ENCODE measurements at regions not wholly inside any gene's neighbourhood (a gene's known extent, or its start where the extent isn't known, plus 50 kb on each side); places are given as distances from the start of the nearest gene placed in this dataset.

GRCh38 chr13:77458736-77459135, 76.8 kb upstream of the SCEL start:
- H3K27me3 ChIP-seq (ENCODE audit: insufficient read depth, low read length): peaks cover 11% of the 10 kb centered on the region; the same call in 1 of the 2 replicates
- no peak overlapping the region for H2AFZ ChIP-seq (ENCODE audit: low read length, unreplicated experiment)
- H3K79me2 ChIP-seq (ENCODE audit: control insufficient read depth, insufficient read depth, low read length, unreplicated experiment): no peaks in the 10 kb centered on the region
- no peak overlapping the region for H3K27ac ChIP-seq (ENCODE audit: low read depth, low read length)
- H3K36me3 ChIP-seq (ENCODE audit: insufficient read depth, low read length): no peaks in the 10 kb centered on the region
- no peaks in the 10 kb centered on the region for H3K4me1 ChIP-seq (ENCODE audit: control insufficient read depth, insufficient read depth, low read length, unreplicated experiment)
- H3K4me3 ChIP-seq (ENCODE audit: low read depth, low read length): no peak overlapping the region

- H2AFZ ChIP-seq (ENCODE audit: low read length, unreplicated experiment): no peak overlapping the region
- no peaks in the 10 kb centered on the region for H3K79me2 ChIP-seq (ENCODE audit: control insufficient read depth, insufficient read depth, low read length, unreplicated experiment)
- H3K27me3 ChIP-seq (ENCODE audit: insufficient read depth, low read length): peaks cover 11% of the 10 kb centered on the region; the same call in 1 of the 2 replicates
- H3K27ac ChIP-seq (ENCODE audit: low read depth, low read length): no peak overlapping the region
- H3K4me3 ChIP-seq (ENCODE audit: low read depth, low read length): no peak overlapping the region
- no peaks in the 10 kb centered on the region for H3K4me1 ChIP-seq (ENCODE audit: control insufficient read depth, insufficient read depth, low read length, unreplicated experiment)
- H3K36me3 ChIP-seq (ENCODE audit: insufficient read depth, low read length): no peaks in the 10 kb centered on the region
These were observed 77.5 kb upstream of the SCEL start for GRCh38 chr13:77457966-77458365.

- no peak overlapping the region for H2AFZ ChIP-seq (ENCODE audit: low read length, unreplicated experiment)
- no peaks in the 10 kb centered on the region for H3K36me3 ChIP-seq (ENCODE audit: insufficient read depth, low read length)
- H3K27me3 ChIP-seq (ENCODE audit: insufficient read depth, low read length): peaks cover 14% of the 10 kb centered on the region; the same call in 1 of the 2 replicates
- H3K4me3 ChIP-seq (ENCODE audit: low read depth, low read length): no peak overlapping the region
- H3K27ac ChIP-seq (ENCODE audit: low read depth, low read length): no peak overlapping the region
- no peaks in the 10 kb centered on the region for H3K79me2 ChIP-seq (ENCODE audit: control insufficient read depth, insufficient read depth, low read length, unreplicated experiment)
- H3K4me1 ChIP-seq (ENCODE audit: control insufficient read depth, insufficient read depth, low read length, unreplicated experiment): no peaks in the 10 kb centered on the region
These were observed 79.2 kb upstream of the SCEL start for GRCh38 chr13:77456271-77456670.

GRCh38 chr13:77449265-77449664, 86.2 kb upstream of the SCEL start:
- Histone ChIP-seq H3K27me3 (ENCODE audit: insufficient read depth, low read length) (peaks cover 12% of the 10 kb centered on the region), H2AFZ (ENCODE audit: low read length, unreplicated experiment) (no peak overlapping the region), H3K4me3 (ENCODE audit: low read depth, low read length) (no peak overlapping the region), H3K36me3 (ENCODE audit: insufficient read depth, low read length) (no peaks in the 10 kb centered on the region), H3K27ac (ENCODE audit: low read depth, low read length) (no peak overlapping the region), H3K4me1 (ENCODE audit: control insufficient read depth, insufficient read depth, low read length, unreplicated experiment) (no peaks in the 10 kb centered on the region), H3K79me2 (ENCODE audit: control insufficient read depth, insufficient read depth, low read length, unreplicated experiment) (no peaks in the 10 kb centered on the region)

GRCh38 chr13:77448689-77449088, 86.8 kb upstream of the SCEL start:
- Histone ChIP-seq H3K79me2 (ENCODE audit: control insufficient read depth, insufficient read depth, low read length, unreplicated experiment) (no peaks in the 10 kb centered on the region), H3K27ac (ENCODE audit: low read depth, low read length) (no peak overlapping the region), H3K4me3 (ENCODE audit: low read depth, low read length) (no peak overlapping the region), H2AFZ (ENCODE audit: low read length, unreplicated experiment) (no peak overlapping the region), H3K4me1 (ENCODE audit: control insufficient read depth, insufficient read depth, low read length, unreplicated experiment) (no peaks in the 10 kb centered on the region), H3K27me3 (ENCODE audit: insufficient read depth, low read length) (peaks cover 15% of the 10 kb centered on the region), H3K36me3 (ENCODE audit: insufficient read depth, low read length) (no peaks in the 10 kb centered on the region)

- H2AFZ ChIP-seq (ENCODE audit: low read length, unreplicated experiment): no peak overlapping the region
- H3K4me1 ChIP-seq (ENCODE audit: control insufficient read depth, insufficient read depth, low read length, unreplicated experiment): no peaks in the 10 kb centered on the region
- no peak overlapping the region for H3K27ac ChIP-seq (ENCODE audit: low read depth, low read length)
- H3K36me3 ChIP-seq (ENCODE audit: insufficient read depth, low read length): no peaks in the 10 kb centered on the region
- peaks cover 16% of the 10 kb centered on the region for H3K27me3 ChIP-seq (ENCODE audit: insufficient read depth, low read length)
- no peak overlapping the region for H3K4me3 ChIP-seq (ENCODE audit: low read depth, low read length)
- no peaks in the 10 kb centered on the region for H3K79me2 ChIP-seq (ENCODE audit: control insufficient read depth, insufficient read depth, low read length, unreplicated experiment)
These were observed 92.0 kb upstream of the SCEL start for GRCh38 chr13:77443511-77443910.

- Histone ChIP-seq H3K27me3 (ENCODE audit: insufficient read depth, low read length) (no peaks in the 10 kb centered on the region), H3K79me2 (ENCODE audit: control insufficient read depth, insufficient read depth, low read length, unreplicated experiment) (no peaks in the 10 kb centered on the region), H2AFZ (ENCODE audit: low read length, unreplicated experiment) (no peak overlapping the region), H3K27ac (ENCODE audit: low read depth, low read length) (no peak overlapping the region), H3K4me1 (ENCODE audit: control insufficient read depth, insufficient read depth, low read length, unreplicated experiment) (no peaks in the 10 kb centered on the region), H3K36me3 (ENCODE audit: insufficient read depth, low read length) (no peaks in the 10 kb centered on the region), H3K4me3 (ENCODE audit: low read depth, low read length) (no peak overlapping the region)
These were observed 98.2 kb upstream of the SCEL start for GRCh38 chr13:77437267-77437666.

- H3K27ac ChIP-seq (ENCODE audit: low read depth, low read length): no peak overlapping the region
- H3K4me1 ChIP-seq (ENCODE audit: control insufficient read depth, insufficient read depth, low read length, unreplicated experiment): no peaks in the 10 kb centered on the region
- no peaks in the 10 kb centered on the region for H3K79me2 ChIP-seq (ENCODE audit: control insufficient read depth, insufficient read depth, low read length, unreplicated experiment)
- no peaks in the 10 kb centered on the region for H3K36me3 ChIP-seq (ENCODE audit: insufficient read depth, low read length)
- H3K27me3 ChIP-seq (ENCODE audit: insufficient read depth, low read length): no peaks in the 10 kb centered on the region
- no peak overlapping the region for H3K4me3 ChIP-seq (ENCODE audit: low read depth, low read length)
- no peak overlapping the region for H2AFZ ChIP-seq (ENCODE audit: low read length, unreplicated experiment)
These were observed 101.2 kb upstream of the SCEL start for GRCh38 chr13:77434289-77434688.

GRCh38 chr13:77431449-77431848, 104.1 kb upstream of the SCEL start:
- Histone ChIP-seq H3K36me3 (ENCODE audit: insufficient read depth, low read length) (no peaks in the 10 kb centered on the region), H3K79me2 (ENCODE audit: control insufficient read depth, insufficient read depth, low read length, unreplicated experiment) (no peaks in the 10 kb centered on the region), H3K27ac (ENCODE audit: low read depth, low read length) (no peak overlapping the region), H2AFZ (ENCODE audit: low read length, unreplicated experiment) (no peak overlapping the region), H3K4me1 (ENCODE audit: control insufficient read depth, insufficient read depth, low read length, unreplicated experiment) (no peaks in the 10 kb centered on the region), H3K4me3 (ENCODE audit: low read depth, low read length) (no peak overlapping the region), H3K27me3 (ENCODE audit: insufficient read depth, low read length) (no peaks in the 10 kb centered on the region)

- H3K4me3 ChIP-seq (ENCODE audit: low read depth, low read length): no peak overlapping the region
- no peak overlapping the region for H3K27ac ChIP-seq (ENCODE audit: low read depth, low read length)
- no peaks in the 10 kb centered on the region for H3K27me3 ChIP-seq (ENCODE audit: insufficient read depth, low read length)
- H3K79me2 ChIP-seq (ENCODE audit: control insufficient read depth, insufficient read depth, low read length, unreplicated experiment): no peaks in the 10 kb centered on the region
- no peaks in the 10 kb centered on the region for H3K36me3 ChIP-seq (ENCODE audit: insufficient read depth, low read length)
- H2AFZ ChIP-seq (ENCODE audit: low read length, unreplicated experiment): no peak overlapping the region
- no peaks in the 10 kb centered on the region for H3K4me1 ChIP-seq (ENCODE audit: control insufficient read depth, insufficient read depth, low read length, unreplicated experiment)
These were observed 103.6 kb upstream of the MYCBP2 start for GRCh38 chr13:77430377-77430951.

- Histone ChIP-seq H2AFZ (ENCODE audit: low read length, unreplicated experiment) (no peak overlapping the region), H3K36me3 (ENCODE audit: insufficient read depth, low read length) (no peaks in the 10 kb centered on the region), H3K79me2 (ENCODE audit: control insufficient read depth, insufficient read depth, low read length, unreplicated experiment) (no peaks in the 10 kb centered on the region), H3K4me3 (ENCODE audit: low read depth, low read length) (no peak overlapping the region), H3K27ac (ENCODE audit: low read depth, low read length) (no peak overlapping the region), H3K4me1 (ENCODE audit: control insufficient read depth, insufficient read depth, low read length, unreplicated experiment) (no peaks in the 10 kb centered on the region), H3K27me3 (ENCODE audit: insufficient read depth, low read length) (no peaks in the 10 kb centered on the region)
These were observed 102.6 kb upstream of the MYCBP2 start for GRCh38 chr13:77429320-77430142.
